ENCODE measurements at regions not wholly inside any gene's neighbourhood (a gene's known extent, or its start where the extent isn't known, plus 50 kb on each side); places are given as distances from the start of the nearest gene placed in this dataset.
"Not testable (repeated sequence)": the region's sequence is repeated elsewhere in the genome, so short reads cannot be mapped to it uniquely, and the experiment has no call there.

- DNase-seq: no peak
These were observed 56.7 kb upstream of the PTCH1 start for GRCh38 chr9:95573463-95573862.

- no peak for DNase-seq
These were observed 55.8 kb upstream of the PTCH1 start for GRCh38 chr9:95572381-95573151.

- no peak for DNase-seq
These were observed 53.9 kb upstream of the PTCH1 start for GRCh38 chr9:95570646-95571045.

- no peak for DNase-seq
These were observed 53.4 kb upstream of the PTCH1 start for GRCh38 chr9:95570150-95570549.

- DNase-seq: not testable (repeated sequence)
These were observed 52.0 kb upstream of the PTCH1 start for GRCh38 chr9:95568735-95569134.

Data from NCI-H1092 treated with DMSO at 0.1 percent for 48 hours (cell line).